HG02759 (cell line): ENCODE measurements at regions not wholly inside any gene's neighbourhood (a gene's known extent, or its start where the extent isn't known, plus 50 kb on each side); places are given as distances from the start of the nearest gene placed in this dataset.
"Not testable (repeated sequence)": the region's sequence is repeated elsewhere in the genome, so short reads cannot be mapped to it uniquely, and the experiment has no call there.

Source experiments
- ATAC-seq: cut with Tn5 transposase; IDR thresholded peaks from one replicate; pipeline ENCODE4 v1.9.1; 2021; ENCODE audit warnings: mild to moderate bottlenecking, moderate library complexity; ENCODE audit not compliant: unreplicated experiment

GRCh38 chr7:115574681-115575291 lies 455.8 kb downstream of the TFEC start:
- no peak for ATAC-seq

GRCh38 chr7:115572111-115572510 lies 458.5 kb downstream of the TFEC start:
- ATAC-seq, result no peak

- no peak for ATAC-seq
These were observed 469.0 kb downstream of the TFEC start for GRCh38 chr7:115561335-115562110.

- no peak for ATAC-seq
These were observed 470.7 kb downstream of the TFEC start for GRCh38 chr7:115559877-115560276.

GRCh38 chr7:115558161-115558560 lies 472.4 kb downstream of the TFEC start:
- ATAC-seq, result no peak

GRCh38 chr7:115557296-115557695 lies 473.3 kb downstream of the TFEC start:
- not testable (repeated sequence) for ATAC-seq

GRCh38 chr7:115552766-115553165 lies 477.8 kb downstream of the TFEC start:
- no peak for ATAC-seq

GRCh38 chr7:115549910-115550309 lies 480.7 kb downstream of the TFEC start:
- ATAC-seq, result no peak

- ATAC-seq, result no peak
These were observed 481.8 kb downstream of the TFEC start for GRCh38 chr7:115548756-115549155.

GRCh38 chr7:115546790-115547189 lies 483.8 kb downstream of the TFEC start:
- ATAC-seq, result no peak

- ATAC-seq, result no peak
These were observed 496.8 kb downstream of the TFEC start for GRCh38 chr7:115533785-115534184.

GRCh38 chr7:115526278-115526677 lies 504.3 kb downstream of the TFEC start:
- no peak for ATAC-seq

- ATAC-seq, result no peak
These were observed 508.4 kb downstream of the TFEC start for GRCh38 chr7:115522174-115522573.

GRCh38 chr7:115516341-115516740 lies 514.2 kb downstream of the TFEC start:
- no peak for ATAC-seq

GRCh38 chr7:115511330-115511729 lies 519.2 kb downstream of the TFEC start:
- ATAC-seq, result no peak

- ATAC-seq, result no peak
These were observed 525.4 kb downstream of the TFEC start for GRCh38 chr7:115505136-115505535.

GRCh38 chr7:115499956-115500355 lies 530.6 kb downstream of the TFEC start:
- ATAC-seq, result no peak

- ATAC-seq, result no peak
These were observed 534.6 kb downstream of the TFEC start for GRCh38 chr7:115496006-115496405.

- no peak for ATAC-seq
These were observed 535.9 kb downstream of the TFEC start for GRCh38 chr7:115494529-115495147.

GRCh38 chr7:115493381-115493780 lies 537.2 kb downstream of the TFEC start:
- ATAC-seq, result no peak

- no peak for ATAC-seq
These were observed 538.7 kb downstream of the TFEC start for GRCh38 chr7:115491744-115492380.

- ATAC-seq, result no peak
These were observed 551.1 kb downstream of the TFEC start for GRCh38 chr7:115479448-115479847.
